K562 (cell line): ENCODE measurements at regions not wholly inside any gene's neighbourhood (a gene's known extent, or its start where the extent isn't known, plus 50 kb on each side); places are given as distances from the start of the nearest gene placed in this dataset.

Source experiments
- ARNT ChIP-seq, 2 experiments: fragments of 450-650 bp; IDR thresholded peaks; 2 replicates each; pipeline ENCODE4 v1.6.1; 2016; ENCODE audit warnings: mild to moderate bottlenecking in 1 of 2
- CEBPB ChIP-seq: fragments of 450-650 bp; IDR thresholded peaks from 2 replicates; pipeline ENCODE4 v1.6.1; 2016; ENCODE audit warnings: missing genetic modification characterization, missing compliant biosample characterization
- EZH2 ChIP-seq: IDR thresholded peaks from 2 replicates; pipeline ENCODE4 v1.6.1; 2012; ENCODE audit warnings: low read depth, mild to moderate bottlenecking, inconsistent platforms, low read length, borderline replicate concordance
- FOXJ3 ChIP-seq: sonication (generic); formaldehyde crosslinking; IDR thresholded peaks from 2 replicates; pipeline ENCODE4 v1.4.0; 2020; ENCODE audit warnings: mild to moderate bottlenecking, missing genetic modification reagents
- PTBP1 ChIP-seq: fragments of 200-400 bp; formaldehyde crosslinking; IDR thresholded peaks from 2 replicates; pipeline ENCODE4 v1.6.1; 2017; ENCODE audit warnings: low read depth, low read length
- TF ChIP-seq, protein P1 (sequence below): sonication (generic); formaldehyde crosslinking; IDR thresholded peaks from 2 replicates; pipeline ENCODE4 v1.8.1; 2023; ENCODE audit warnings: mild to moderate bottlenecking, missing genetic modification reagents
- TF ChIP-seq, protein P2 (sequence below): fragments of 250-450 bp; sonication (Bioruptor Pico); IDR thresholded peaks from 2 replicates; pipeline ENCODE4 v1.8.0; 2021; ENCODE audit warnings: borderline replicate concordance, mild to moderate bottlenecking, moderate library complexity; ENCODE audit not compliant: poor library complexity, severe bottlenecking

DNA sequence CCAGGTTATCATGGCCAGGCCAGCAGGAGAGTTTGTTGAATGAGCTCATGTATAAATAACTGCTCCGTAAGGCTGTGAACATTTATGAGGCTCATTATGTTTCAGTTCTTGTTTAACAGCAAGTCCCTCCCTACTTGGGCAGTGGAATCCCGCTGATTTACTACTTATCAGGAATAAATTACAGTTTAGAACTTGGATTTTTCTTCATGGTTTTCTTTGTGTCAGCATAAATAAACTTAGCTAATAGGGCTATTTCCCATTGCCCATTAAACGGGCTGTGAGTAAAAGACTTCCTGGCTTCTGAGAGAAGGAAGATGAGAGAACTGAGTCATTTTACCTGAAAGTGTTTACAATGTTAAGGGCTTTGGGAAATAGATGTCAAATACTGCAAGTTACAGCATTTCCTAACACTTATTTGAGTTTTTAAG lies 701.6 kb upstream of the ANKRD30A start:
- TF ChIP-seq PTBP1, result no peak
- TF ChIP-seq, protein P1, sequence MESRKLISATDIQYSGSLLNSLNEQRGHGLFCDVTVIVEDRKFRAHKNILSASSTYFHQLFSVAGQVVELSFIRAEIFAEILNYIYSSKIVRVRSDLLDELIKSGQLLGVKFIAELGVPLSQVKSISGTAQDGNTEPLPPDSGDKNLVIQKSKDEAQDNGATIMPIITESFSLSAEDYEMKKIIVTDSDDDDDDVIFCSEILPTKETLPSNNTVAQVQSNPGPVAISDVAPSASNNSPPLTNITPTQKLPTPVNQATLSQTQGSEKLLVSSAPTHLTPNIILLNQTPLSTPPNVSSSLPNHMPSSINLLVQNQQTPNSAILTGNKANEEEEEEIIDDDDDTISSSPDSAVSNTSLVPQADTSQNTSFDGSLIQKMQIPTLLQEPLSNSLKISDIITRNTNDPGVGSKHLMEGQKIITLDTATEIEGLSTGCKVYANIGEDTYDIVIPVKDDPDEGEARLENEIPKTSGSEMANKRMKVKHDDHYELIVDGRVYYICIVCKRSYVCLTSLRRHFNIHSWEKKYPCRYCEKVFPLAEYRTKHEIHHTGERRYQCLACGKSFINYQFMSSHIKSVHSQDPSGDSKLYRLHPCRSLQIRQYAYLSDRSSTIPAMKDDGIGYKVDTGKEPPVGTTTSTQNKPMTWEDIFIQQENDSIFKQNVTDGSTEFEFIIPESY (CRISPR knock-in tag), result no peak
- TF ChIP-seq, protein P2, sequence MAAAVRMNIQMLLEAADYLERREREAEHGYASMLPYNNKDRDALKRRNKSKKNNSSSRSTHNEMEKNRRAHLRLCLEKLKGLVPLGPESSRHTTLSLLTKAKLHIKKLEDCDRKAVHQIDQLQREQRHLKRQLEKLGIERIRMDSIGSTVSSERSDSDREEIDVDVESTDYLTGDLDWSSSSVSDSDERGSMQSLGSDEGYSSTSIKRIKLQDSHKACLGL (CRISPR knock-in tag), result no peak
- TF ChIP-seq CEBPB, result no peak
- no peak for TF ChIP-seq ARNT (IDR thresholded peaks at IDR 0.05)
- TF ChIP-seq EZH2, result no peak
- no peak for TF ChIP-seq FOXJ3 (CRISPR knock-in tag)
